ENCODE measurements at regions not wholly inside any gene's neighbourhood (a gene's known extent, or its start where the extent isn't known, plus 50 kb on each side); places are given as distances from the start of the nearest gene placed in this dataset.

DNA sequence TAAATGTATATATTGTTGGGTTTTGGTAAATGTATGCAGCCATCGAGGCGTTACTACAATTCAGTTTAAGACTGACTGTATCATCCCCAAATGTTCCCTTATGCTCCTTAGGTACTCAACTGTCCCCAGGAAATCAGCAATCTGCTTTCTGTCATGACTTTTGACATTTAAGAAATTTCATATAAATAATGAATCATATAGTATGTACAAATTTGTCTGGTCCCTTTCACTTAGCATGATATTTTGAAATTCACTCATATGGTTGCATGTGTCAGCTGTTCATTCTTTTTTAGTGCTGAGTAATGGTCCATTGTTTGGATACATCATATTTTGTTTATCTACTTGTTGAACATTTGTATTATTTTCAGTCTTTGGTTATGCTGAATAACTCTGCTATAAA is 218.8 kb downstream of the C4orf33 start:
- Histone ChIP-seq H3K27ac (no peak overlapping the region), H3K9me3 (no peaks in the 10 kb centered on the region), H3K36me3 (no peaks in the 10 kb centered on the region), H3K4me1 (no peaks in the 10 kb centered on the region), H3K27me3 (no peaks in the 10 kb centered on the region), H3K4me3 (no peak overlapping the region)
- no peak for TF ChIP-seq POLR2A (IDR thresholded peaks at IDR 0.05)
- TF ChIP-seq, protein P1, sequence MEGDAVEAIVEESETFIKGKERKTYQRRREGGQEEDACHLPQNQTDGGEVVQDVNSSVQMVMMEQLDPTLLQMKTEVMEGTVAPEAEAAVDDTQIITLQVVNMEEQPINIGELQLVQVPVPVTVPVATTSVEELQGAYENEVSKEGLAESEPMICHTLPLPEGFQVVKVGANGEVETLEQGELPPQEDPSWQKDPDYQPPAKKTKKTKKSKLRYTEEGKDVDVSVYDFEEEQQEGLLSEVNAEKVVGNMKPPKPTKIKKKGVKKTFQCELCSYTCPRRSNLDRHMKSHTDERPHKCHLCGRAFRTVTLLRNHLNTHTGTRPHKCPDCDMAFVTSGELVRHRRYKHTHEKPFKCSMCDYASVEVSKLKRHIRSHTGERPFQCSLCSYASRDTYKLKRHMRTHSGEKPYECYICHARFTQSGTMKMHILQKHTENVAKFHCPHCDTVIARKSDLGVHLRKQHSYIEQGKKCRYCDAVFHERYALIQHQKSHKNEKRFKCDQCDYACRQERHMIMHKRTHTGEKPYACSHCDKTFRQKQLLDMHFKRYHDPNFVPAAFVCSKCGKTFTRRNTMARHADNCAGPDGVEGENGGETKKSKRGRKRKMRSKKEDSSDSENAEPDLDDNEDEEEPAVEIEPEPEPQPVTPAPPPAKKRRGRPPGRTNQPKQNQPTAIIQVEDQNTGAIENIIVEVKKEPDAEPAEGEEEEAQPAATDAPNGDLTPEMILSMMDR (IDR thresholded peaks at IDR 0.05): no peak
- DNase-seq (no peak), ATAC-seq (no peak)
- intact Hi-C loops (cut with DNase I): no loop called here
- 91% methylated on average over 2 of the region's 2 CpGs for WGBS (ENCODE audit: insufficient coverage, low coverage, low lambda C conversion rate, missing lambda C conversion rate)

- no peak for ATAC-seq
- H3K27ac ChIP-seq: no peak overlapping the region
- intact Hi-C loops (cut with DNase I): no loop called here
These were observed 227.0 kb downstream of the C4orf33 start for GRCh38 chr4:129322920-129323319.

GRCh38 chr4:129323658-129324057 is 227.7 kb downstream of the C4orf33 start:
- no peaks in the 10 kb centered on the region for H3K27me3 ChIP-seq
- no peaks in the 10 kb centered on the region for H3K36me3 ChIP-seq
- DNase-seq (no peak), ATAC-seq (no peak)
- intact Hi-C loops (cut with DNase I): no loop called here
- H3K27ac ChIP-seq: no peak overlapping the region
- no peaks in the 10 kb centered on the region for H3K4me1 ChIP-seq
- TF ChIP-seq POLR2A (IDR thresholded peaks at IDR 0.05): no peak
- TF ChIP-seq, protein P1 (IDR thresholded peaks at IDR 0.05): no peak
- no peaks in the 10 kb centered on the region for H3K9me3 ChIP-seq
- WGBS (ENCODE audit: insufficient coverage, low coverage, low lambda C conversion rate, missing lambda C conversion rate): 80% methylated on average over 2 of the region's 4 CpGs
- H3K4me3 ChIP-seq: no peak overlapping the region

More at GRCh38 chr4:129322920-129323319, 227.0 kb downstream of the C4orf33 start:
- Histone ChIP-seq H3K4me1 (no peaks in the 10 kb centered on the region), H3K27me3 (no peaks in the 10 kb centered on the region), H3K9me3 (no peaks in the 10 kb centered on the region), H3K36me3 (no peaks in the 10 kb centered on the region), H3K4me3 (no peak overlapping the region)
- DNase-seq: no peak
- 25% methylated on average over 4 of the region's 4 CpGs for WGBS (ENCODE audit: insufficient coverage, low coverage, low lambda C conversion rate, missing lambda C conversion rate)
- TF ChIP-seq, protein P1 (IDR thresholded peaks at IDR 0.05): no peak
- TF ChIP-seq POLR2A (IDR thresholded peaks at IDR 0.05): no peak

GRCh38 chr4:129326571-129327460 is 230.9 kb downstream of the C4orf33 start:
- intact Hi-C loops (cut with DNase I): no loop called here
- DNase-seq (no peak), ATAC-seq (no peak)
- 48% methylated on average over 7 of the region's 7 CpGs for WGBS (ENCODE audit: insufficient coverage, low coverage, low lambda C conversion rate, missing lambda C conversion rate)
- H3K27ac ChIP-seq: no peak overlapping the region
- H3K36me3 ChIP-seq: no peaks in the 10 kb centered on the region
- H3K9me3 ChIP-seq: no peaks in the 10 kb centered on the region
- no peaks in the 10 kb centered on the region for H3K4me1 ChIP-seq
- H3K27me3 ChIP-seq: no peaks in the 10 kb centered on the region
- H3K4me3 ChIP-seq: no peak overlapping the region
- TF ChIP-seq, protein P1 (IDR thresholded peaks at IDR 0.05): no peak
- no peak for TF ChIP-seq POLR2A (IDR thresholded peaks at IDR 0.05)

Data from right lobe of liver (tissue), 6 donors.